Smooth muscle cell (in vitro differentiated cells): ENCODE measurements at regions not wholly inside any gene's neighbourhood (a gene's known extent, or its start where the extent isn't known, plus 50 kb on each side); places are given as distances from the start of the nearest gene placed in this dataset.

Experiments
- DNase-seq: peaks from one replicate; lab custom pipeline; 2025; ENCODE audit not compliant: unreplicated experiment; lab: John Stamatoyannopoulos, UW
- H2AFZ ChIP-seq: fragments of 200-600 bp; sonication (generic); 2 replicates; pipeline ENCODE4 v1.6.0; 2016; ENCODE audit warnings: antibody characterized with exemption, low read depth, mild to moderate bottlenecking
- H3F3A ChIP-seq: fragments of 200-600 bp; sonication (generic); 2 replicates; pipeline ENCODE4 v1.6.0; 2017; ENCODE audit warnings: antibody characterized with exemption, low read depth
- H3K27ac ChIP-seq: fragments of 200-600 bp; sonication (generic); 2 replicates; pipeline ENCODE4 v1.5.1; 2016; ENCODE audit warnings: low read depth, mild to moderate bottlenecking
- H3K27me3 ChIP-seq: fragments of 200-600 bp; sonication (generic); 2 replicates; pipeline ENCODE4 v1.6.1; 2016; ENCODE audit warnings: low read depth, mild to moderate bottlenecking
- H3K36me3 ChIP-seq: fragments of 200-600 bp; sonication (generic); 2 replicates; pipeline ENCODE4 v1.5.1; 2016; ENCODE audit warnings: low read depth
- H3K4me1 ChIP-seq: fragments of 200-600 bp; sonication (generic); 2 replicates; pipeline ENCODE4 v1.5.1; 2016; ENCODE audit warnings: low read depth
- H3K4me2 ChIP-seq: fragments of 200-600 bp; sonication (generic); 2 replicates; pipeline ENCODE4 v1.6.0; 2016; ENCODE audit warnings: mild to moderate bottlenecking
- H3K4me3 ChIP-seq: fragments of 200-600 bp; sonication (generic); 2 replicates; pipeline ENCODE4 v1.5.1; 2016; ENCODE audit warnings: mild to moderate bottlenecking
- H3K79me2 ChIP-seq: fragments of 200-600 bp; sonication (generic); 2 replicates; pipeline ENCODE4 v1.6.0; 2016; ENCODE audit warnings: low read depth, mild to moderate bottlenecking
- H3K9ac ChIP-seq: fragments of 200-600 bp; sonication (generic); 2 replicates; pipeline ENCODE4 v1.6.0; 2016; ENCODE audit warnings: low read depth
- H3K9me3 ChIP-seq: fragments of 200-600 bp; sonication (generic); replicated peaks from 2 replicates; pipeline ENCODE4 v1.5.1; 2016; ENCODE audit warnings: low read depth
- H4K20me1 ChIP-seq: fragments of 200-600 bp; sonication (generic); 2 replicates; pipeline ENCODE4 v1.6.0; 2016; ENCODE audit warnings: low read depth
- WGBS: methylation state at CpG from one replicate; pipeline ENCODE4 v1.1.7; 2016; ENCODE audit warnings: low lambda C conversion rate; 5-methylcytosine and 5-hydroxymethylcytosine counted together
- TF ChIP-seq, protein P1 (sequence below): fragments of 200-600 bp; sonication (generic); IDR thresholded peaks from 2 replicates; pipeline ENCODE4 v1.5.1; 2017; ENCODE audit warnings: borderline replicate concordance, mild to moderate bottlenecking, antibody characterized with exemption; ENCODE audit not compliant: insufficient read depth, poor library complexity, severe bottlenecking

DNA sequence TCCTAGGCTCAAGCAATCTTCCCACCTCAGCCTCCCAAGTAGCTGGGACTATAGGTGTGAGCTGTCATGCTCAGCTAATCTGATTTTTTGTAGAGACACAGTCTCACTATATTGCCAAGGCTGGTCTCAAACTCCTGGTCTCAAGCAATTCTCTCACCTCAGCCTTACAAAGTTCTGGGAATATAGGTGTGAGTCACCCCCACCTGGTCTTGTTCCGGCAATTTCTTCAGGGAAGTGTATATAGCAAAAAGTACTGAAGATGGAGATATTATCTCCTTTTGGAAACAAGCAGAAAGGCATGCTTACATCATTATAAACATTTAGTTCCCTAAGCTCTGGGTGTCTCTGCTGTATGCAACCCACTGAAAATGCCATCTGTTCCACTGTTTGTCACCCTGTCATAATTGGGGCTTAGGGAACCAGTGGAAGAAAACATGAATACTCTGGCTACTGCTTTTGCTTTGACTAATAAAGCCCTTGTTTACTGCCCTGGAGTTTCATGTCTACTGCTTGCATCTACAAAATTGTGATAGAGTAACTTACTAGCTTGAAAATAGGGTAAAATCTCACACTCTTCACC lies 940.2 kb downstream of the GALC start:
- Histone ChIP-seq H3K4me1 (no peaks in the 10 kb centered on the region), H3K79me2 (no peaks in the 10 kb centered on the region), H3K9me3 (no peaks in the 10 kb centered on the region), H3F3A (no peaks in the 10 kb centered on the region), H3K4me2 (no peak overlapping the region), H3K4me3 (no peak overlapping the region), H2AFZ (no peak overlapping the region), H3K27ac (no peak overlapping the region), H3K36me3 (no peaks in the 10 kb centered on the region), H3K27me3 (no peaks in the 10 kb centered on the region), H3K9ac (no peak overlapping the region), H4K20me1 (no peaks in the 10 kb centered on the region)
- TF ChIP-seq, protein P1, sequence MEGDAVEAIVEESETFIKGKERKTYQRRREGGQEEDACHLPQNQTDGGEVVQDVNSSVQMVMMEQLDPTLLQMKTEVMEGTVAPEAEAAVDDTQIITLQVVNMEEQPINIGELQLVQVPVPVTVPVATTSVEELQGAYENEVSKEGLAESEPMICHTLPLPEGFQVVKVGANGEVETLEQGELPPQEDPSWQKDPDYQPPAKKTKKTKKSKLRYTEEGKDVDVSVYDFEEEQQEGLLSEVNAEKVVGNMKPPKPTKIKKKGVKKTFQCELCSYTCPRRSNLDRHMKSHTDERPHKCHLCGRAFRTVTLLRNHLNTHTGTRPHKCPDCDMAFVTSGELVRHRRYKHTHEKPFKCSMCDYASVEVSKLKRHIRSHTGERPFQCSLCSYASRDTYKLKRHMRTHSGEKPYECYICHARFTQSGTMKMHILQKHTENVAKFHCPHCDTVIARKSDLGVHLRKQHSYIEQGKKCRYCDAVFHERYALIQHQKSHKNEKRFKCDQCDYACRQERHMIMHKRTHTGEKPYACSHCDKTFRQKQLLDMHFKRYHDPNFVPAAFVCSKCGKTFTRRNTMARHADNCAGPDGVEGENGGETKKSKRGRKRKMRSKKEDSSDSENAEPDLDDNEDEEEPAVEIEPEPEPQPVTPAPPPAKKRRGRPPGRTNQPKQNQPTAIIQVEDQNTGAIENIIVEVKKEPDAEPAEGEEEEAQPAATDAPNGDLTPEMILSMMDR = no peak
- no peak for DNase-seq
- 81% methylated on average over 1 of the region's 1 CpG for WGBS

DNA sequence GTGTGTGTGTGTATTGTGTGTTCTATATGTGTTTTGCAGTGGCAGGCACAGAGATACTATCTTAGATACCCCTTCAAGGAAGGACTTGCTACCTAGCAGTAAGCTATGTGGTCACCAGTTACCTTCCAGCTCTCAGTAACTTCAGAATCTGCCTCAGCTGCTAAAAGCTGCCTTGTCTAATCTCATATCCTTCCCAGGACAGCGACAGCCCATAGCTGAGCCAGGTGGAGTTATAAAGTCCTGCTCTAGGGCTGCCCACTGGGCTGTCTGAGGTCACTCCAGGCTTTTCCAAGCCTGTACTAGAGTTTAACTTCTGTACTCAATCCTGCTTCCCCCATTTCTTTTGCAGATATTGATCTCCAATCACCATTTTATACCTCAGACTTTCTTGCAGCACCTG lies 942.6 kb downstream of the GALC start:
- Histone ChIP-seq H3K4me3 (no peak overlapping the region), H3K9me3 (no peaks in the 10 kb centered on the region), H4K20me1 (no peaks in the 10 kb centered on the region), H3K79me2 (no peaks in the 10 kb centered on the region), H3K4me1 (no peaks in the 10 kb centered on the region), H3K9ac (no peak overlapping the region), H3K27me3 (no peaks in the 10 kb centered on the region), H3K36me3 (no peaks in the 10 kb centered on the region), H3K27ac (no peak overlapping the region), H3F3A (no peaks in the 10 kb centered on the region), H3K4me2 (no peak overlapping the region), H2AFZ (no peak overlapping the region)
- 75% methylated on average over 1 of the region's 1 CpG for WGBS
- no peak for DNase-seq
- TF ChIP-seq, protein P1 = no peak

DNA sequence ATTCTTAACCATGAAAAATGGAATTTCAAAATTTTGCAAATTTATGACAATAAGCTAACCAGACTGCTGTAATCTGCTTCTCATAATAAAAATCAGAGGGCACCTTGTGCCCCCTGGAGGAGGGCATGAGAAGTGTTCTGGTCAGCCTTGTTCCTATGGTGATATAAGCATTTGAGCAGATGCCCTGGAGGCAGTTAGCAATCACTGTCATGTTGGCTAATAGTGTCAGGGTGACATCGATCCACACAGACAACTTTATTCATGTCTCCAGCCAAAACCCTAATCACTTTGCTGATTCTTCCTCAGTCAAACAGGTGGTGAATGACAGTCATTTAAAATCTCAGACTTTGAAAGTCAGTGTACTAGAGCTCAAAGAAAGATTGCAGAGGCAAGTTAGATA lies 943.0 kb downstream of the GALC start:
- Histone ChIP-seq H3K27me3 (no peaks in the 10 kb centered on the region), H4K20me1 (no peaks in the 10 kb centered on the region), H3K27ac (no peak overlapping the region), H3K4me1 (no peaks in the 10 kb centered on the region), H3K36me3 (no peaks in the 10 kb centered on the region), H3F3A (no peaks in the 10 kb centered on the region), H3K4me2 (no peak overlapping the region), H3K79me2 (no peaks in the 10 kb centered on the region), H3K9ac (no peak overlapping the region), H3K9me3 (no peaks in the 10 kb centered on the region), H3K4me3 (no peak overlapping the region), H2AFZ (no peak overlapping the region)
- DNase-seq = no peak
- TF ChIP-seq, protein P1 = peak; percentile 70
- WGBS = 32% methylated on average over 1 of the region's 1 CpG

DNA sequence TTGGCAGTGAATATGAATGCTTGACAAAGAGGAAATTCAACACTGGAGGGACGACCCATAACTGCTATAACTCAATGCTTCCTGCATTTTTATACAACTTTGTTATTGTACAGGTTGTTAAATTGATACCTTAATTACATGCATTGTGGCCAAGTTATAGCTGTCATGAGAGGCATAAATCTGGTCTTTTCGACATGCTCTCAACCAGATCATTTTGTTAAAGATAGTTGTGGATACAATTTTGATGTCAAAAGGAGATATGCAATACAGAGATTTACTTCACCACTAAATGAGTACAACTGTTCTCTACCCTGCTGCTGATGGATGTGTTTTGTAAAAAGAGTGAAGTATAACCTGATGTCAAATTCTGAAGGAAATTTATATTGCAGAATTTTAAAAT lies 946.0 kb downstream of the GALC start:
- 87% methylated on average over 2 of the region's 2 CpGs for WGBS

More for the DNA sequence above, 946.0 kb downstream of the GALC start:
- TF ChIP-seq, protein P1 = no peak
- H3K9me3 ChIP-seq = no peaks in the 10 kb centered on the region
- no peaks in the 10 kb centered on the region for H3K79me2 ChIP-seq
- H3K27me3 ChIP-seq = no peaks in the 10 kb centered on the region
- H3F3A ChIP-seq = no peaks in the 10 kb centered on the region
- no peaks in the 10 kb centered on the region for H3K4me1 ChIP-seq
- H3K4me2 ChIP-seq = no peak overlapping the region
- DNase-seq = no peak
- no peaks in the 10 kb centered on the region for H3K36me3 ChIP-seq
- H3K9ac ChIP-seq = no peak overlapping the region
- no peak overlapping the region for H2AFZ ChIP-seq
- no peaks in the 10 kb centered on the region for H4K20me1 ChIP-seq
- no peak overlapping the region for H3K4me3 ChIP-seq
- no peak overlapping the region for H3K27ac ChIP-seq
